ENCODE measurements at regions not wholly inside any gene's neighbourhood (a gene's known extent, or its start where the extent isn't known, plus 50 kb on each side); places are given as distances from the start of the nearest gene placed in this dataset.

DNA sequence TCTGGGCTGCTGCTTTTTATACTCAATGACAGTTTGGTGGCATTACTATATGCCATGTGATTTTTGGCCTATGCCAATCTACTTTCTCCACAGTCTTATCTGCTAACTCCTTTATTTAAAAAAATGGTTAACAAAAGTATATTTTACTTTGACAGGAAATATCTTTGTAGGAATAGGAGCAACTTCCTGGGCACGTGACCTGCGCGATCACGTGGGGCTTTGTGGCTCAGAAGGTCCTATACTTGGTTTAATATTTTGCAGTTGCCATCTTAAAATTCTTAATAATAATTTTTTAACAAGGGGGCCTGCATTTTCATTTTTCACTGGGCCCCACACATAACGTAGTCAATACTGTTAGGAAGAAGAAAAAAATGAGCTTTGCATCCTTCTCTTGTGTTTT, 249.7 kb downstream of the ACTR3 start:
- DNase-seq = no peak

DNA sequence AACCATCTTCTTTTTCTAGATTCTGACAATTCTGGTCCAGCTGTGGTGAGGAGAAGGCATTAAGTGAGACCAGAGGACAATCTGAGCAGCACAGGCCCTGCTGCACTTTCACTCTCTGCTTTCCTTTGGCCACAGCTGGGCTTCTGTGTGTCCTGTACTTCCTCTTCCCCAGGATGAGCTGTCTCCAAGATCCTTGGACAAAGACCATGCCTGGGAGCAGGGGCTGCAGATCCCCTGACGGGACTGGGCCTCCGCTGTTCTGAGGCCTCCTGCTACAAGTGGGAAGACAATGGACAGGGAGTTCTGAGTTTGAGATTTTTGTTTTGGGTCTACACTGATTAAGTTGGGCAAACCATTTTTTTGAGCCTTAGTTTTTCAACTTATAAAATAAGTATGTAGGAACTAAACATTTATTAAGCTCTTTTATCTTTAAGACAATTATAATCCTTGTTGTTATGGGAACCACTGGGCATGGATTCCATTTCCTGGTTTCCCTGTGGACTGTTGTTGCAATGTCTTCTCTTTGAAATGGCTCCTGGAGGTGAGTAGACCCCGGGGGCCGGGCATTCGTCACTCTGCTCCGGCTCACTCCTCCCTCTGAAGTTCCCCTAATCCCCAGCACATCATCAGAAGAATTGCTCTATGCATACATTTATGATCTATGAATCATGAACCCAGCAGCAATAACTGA, 266.6 kb downstream of the ACTR3 start:
- no peak for DNase-seq

- DNase-seq = no peak
Observed at GRCh38 chr2:114157057-114157385, 267.1 kb downstream of the ACTR3 start.

DNA sequence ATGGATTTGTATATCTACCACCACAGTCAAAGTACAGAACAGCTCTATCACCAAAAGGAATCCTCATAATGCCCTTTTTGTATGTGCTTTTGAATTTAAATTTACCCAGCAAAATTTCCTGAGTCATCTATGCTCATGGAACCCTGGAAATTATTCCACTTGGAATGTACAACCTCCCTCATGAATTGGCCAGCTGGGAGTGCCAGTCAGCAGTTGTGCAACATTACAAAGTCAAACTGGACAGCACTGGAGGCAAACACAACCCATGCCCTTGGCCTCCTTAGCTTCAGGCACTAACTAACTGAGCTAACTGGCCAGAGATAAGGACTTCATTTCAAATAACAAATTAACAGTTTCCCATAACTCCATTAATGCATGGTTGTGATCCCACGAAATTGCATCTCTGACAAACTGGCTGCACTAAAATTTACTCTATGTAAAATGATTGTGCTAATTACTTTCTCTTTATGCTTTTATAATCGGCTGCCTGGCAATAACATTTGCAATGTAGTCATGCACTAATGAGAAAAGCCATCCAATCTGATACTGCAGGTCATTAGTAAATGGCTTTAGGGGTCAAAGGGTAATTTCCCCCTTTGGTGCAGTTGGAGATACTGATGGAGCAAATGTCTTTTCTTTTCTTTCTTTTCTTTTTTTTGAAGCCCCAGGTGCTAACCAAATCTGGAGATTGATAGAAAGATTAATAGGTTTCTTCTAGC, 270.5 kb downstream of the ACTR3 start:
- no peak for DNase-seq

DNA sequence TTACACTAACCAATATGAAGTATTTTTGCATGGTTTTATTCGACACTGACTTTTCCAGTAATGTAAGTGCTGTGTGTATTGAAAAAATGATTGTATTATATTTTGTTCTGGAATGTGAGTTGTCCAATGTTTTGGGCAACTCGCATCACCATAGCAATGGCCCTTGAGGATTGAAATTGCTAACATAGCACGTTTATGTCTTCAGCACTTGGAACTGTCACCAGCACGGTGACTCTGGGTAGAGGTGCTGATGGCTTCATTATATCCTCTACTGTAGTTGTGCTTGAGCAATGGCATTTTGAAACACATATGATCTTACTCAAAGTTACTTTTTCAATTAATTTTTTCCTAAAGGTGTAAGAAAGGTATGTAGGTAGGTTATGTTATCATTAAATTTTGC, 271.5 kb downstream of the ACTR3 start:
- DNase-seq = no peak

GRCh38 chr2:114167799-114168198, 274.6 kb upstream of the DPP10 start:
- no peak for DNase-seq

DNA sequence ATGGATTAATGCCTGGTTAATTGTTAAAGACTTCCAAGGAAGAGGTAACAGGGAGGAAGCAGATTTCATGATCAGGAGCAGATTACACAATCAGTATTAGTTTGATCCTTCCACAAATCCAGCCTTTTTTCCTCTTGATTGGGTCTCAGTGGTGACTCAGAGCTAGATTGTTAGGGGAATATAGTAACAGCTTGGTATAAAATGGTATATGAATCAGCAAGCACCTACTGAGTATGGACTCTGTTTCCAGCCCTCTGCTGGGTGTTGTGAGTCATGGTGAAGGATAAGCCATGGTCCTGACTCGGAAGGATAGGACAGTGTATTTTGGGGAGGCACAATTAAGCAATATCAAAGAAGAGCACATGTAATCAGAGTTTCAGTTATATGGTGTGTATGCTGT, 272.4 kb upstream of the DPP10 start:
- no peak for DNase-seq

- DNase-seq = no peak
Observed at GRCh38 chr2:114175507-114175906, 266.9 kb upstream of the DPP10 start.

DNA sequence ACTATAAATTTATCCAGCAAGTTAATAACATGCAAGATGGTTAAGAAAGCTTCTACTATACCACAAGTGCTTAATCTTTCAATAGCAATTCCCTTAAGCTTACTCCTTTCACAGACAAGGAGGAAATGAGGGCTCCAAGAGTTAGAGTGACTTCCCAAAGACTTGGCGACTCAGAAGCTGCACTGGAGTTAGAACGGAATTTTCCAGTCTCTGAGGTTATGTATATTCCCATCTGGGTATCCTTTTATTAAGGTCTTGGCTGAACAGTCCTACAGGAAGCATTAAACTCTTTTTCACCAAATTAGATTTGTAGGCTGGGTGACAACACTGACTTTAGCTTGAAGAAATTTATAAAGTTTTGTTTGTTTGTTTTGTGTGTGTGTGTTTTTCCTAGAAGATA, 256.9 kb upstream of the DPP10 start:
- no peak for DNase-seq

GRCh38 chr2:114192362-114192761, 250.1 kb upstream of the DPP10 start:
- DNase-seq = no peak

DNA sequence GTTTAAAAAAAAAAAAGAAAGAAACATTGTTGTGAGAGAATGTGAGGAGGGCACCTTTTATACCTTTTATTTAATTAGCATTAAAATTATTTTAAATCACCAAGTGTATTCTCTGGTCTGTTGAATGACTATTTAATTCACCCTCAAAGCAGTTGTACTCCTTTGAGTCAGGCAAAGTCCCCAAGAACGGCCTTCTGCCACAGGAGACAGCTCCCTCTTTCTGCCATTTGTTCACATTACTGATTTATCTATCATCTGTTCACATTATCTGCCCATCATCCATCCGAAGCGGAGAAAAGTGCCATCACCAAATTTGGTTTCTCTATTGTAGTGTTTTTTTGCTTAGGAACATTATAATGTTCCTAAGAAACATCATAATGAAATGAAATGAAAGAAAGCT, 240.7 kb upstream of the DPP10 start:
- no peak for DNase-seq

GRCh38 chr2:114203679-114204078, 238.8 kb upstream of the DPP10 start:
- no peak for DNase-seq

DNA sequence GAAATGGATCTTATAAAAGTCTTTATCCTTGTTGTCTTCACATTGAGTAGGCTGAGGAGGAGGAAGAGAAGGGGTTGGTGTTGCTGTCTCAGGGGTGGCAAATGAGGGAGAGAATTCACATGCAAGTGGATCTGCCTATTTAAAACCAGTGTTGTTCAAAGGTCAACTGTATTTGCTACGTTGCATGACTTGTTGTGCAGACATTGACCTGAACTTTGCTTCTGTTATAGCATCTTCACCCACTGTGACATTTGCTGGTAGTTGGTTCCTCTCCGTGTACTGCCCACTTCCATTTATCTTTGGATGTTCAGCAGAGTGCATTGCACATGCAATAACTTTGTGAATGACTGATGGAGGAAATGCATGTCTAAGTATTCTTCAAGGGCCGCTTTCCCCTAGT, 228.6 kb upstream of the DPP10 start:
- no peak for DNase-seq

- DNase-seq = no peak
Observed at GRCh38 chr2:114218383-114218782, 224.1 kb upstream of the DPP10 start.

DNA sequence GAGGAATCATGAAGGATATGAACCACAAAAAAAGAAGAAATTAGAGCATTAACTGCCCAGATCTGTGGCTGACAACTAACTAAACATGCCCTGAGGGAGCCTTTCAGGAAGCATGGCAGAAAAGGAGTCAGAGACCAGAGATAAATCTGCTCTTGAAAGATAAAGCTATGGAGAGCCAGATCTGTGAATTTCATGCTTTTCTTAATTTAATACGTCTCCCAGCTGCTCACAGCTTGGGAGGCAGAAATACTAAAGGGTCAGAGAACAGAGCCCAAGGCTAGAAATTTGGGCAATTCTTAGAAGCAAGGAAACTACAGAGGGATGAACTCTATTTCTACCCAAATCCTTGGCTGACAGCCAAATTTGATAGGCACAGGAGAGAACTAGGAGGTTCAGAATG, 223.0 kb upstream of the DPP10 start:
- no peak for DNase-seq

DNA sequence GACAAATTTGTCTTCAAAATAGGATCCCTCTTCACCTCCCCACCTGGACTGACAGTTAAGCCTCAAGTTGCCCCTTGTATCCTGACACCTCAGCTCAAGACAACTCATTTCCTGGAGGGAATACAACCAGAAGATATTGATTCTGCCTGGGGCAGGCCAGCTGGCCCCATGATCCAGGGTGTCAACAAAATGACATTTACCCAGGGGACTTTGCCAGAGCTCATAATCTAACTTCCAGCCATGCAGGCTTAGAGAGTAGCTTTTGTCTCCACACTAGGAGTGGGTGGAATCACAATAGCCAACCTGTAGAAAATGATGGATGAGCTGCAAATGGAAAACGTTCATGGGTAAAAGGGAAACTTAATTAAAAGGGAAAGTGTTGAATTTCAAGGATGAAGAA, 220.1 kb upstream of the DPP10 start:
- DNase-seq = no peak

DNA sequence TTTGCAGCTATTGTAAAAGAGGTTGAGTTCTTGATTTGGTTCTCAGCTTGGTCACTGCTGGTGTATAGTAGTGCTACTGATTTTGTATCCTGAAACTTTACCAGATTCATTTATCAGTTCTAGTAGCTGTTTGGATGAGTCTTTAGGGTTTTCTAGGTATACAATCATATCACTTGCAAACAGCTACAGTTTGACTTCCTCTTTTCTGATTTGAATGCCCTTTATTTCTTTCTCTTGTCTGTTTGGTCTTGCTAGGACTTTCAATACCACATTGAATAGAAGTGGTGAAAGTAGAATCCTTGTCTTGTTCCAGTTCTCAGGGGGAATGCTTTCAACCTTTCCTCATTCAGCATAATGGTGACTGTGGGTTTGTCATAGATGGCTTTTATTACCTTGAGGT, 210.5 kb upstream of the DPP10 start:
- no peak for DNase-seq

DNA sequence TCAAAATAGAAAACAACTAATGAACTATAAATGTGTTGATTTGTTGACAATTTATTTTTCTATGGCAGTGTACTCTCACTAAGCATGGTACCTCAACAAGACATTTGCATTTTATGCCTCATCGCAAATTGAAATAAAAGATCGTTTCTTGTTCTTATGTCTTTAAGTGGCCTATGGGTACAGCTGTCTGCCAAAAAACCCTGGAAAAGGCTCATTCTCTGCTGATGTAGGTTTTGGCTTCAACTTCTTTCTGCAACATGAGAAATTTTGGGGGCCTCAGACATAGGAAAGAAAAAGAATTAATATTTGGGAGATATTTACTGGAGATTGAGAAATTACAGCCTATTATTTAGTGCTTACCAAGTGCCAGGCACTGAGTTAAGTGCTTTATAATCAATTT, 205.1 kb upstream of the DPP10 start:
- no peak for DNase-seq

GRCh38 chr2:114238910-114239559, 203.4 kb upstream of the DPP10 start:
- no peak for DNase-seq

- no peak for DNase-seq
Observed at GRCh38 chr2:114248648-114249047, 193.8 kb upstream of the DPP10 start.

DNA sequence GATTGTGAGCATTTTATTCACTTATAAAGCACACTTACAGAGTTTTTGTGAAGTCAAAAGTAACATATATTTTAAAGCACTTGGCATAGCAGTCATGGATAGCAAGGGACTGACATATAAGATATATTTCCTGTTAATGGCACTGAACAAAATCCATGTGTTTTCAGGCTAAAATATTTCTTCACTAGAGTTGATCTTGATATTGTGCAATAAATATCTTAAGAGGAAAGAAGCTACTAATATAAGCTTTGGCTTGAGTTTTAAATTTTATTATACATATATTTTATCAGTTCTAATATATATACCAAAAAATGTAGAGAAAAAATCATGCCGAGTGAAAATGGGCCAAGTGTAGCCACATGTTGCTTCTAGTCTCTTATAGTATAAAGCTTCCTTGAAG, 189.7 kb upstream of the DPP10 start:
- no peak for DNase-seq

- DNase-seq = no peak
Observed at GRCh38 chr2:114254875-114255274, 187.6 kb upstream of the DPP10 start.

- no peak for DNase-seq
Observed at GRCh38 chr2:114259389-114259788, 183.1 kb upstream of the DPP10 start.

GRCh38 chr2:114261366-114261765, 181.1 kb upstream of the DPP10 start:
- no peak for DNase-seq

DNA sequence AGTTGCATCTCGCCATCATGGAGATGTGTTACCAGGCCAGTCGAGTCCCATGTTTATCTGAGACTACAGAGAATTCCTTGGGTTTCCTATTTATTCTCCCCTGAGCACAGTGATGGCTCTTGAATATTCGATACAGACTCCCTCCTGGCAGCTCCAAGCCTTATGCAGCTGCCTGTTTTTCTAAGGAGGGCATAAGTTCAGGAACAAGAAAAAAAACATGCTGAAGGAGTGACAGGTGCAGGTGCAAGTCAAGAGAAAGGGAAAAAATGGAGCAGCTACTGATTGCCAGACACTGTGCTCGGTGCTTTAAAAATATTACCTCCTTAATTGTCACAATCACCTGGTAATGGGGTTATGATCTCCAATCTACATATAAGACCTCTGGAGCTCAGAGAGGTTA, 177.2 kb upstream of the DPP10 start:
- DNase-seq = no peak

All from inflammatory macrophage treated with lipopolysaccharide for 1 hour (primary cell).